ENCODE measurements at regions not wholly inside any gene's neighbourhood (a gene's known extent, or its start where the extent isn't known, plus 50 kb on each side); places are given as distances from the start of the nearest gene placed in this dataset.
"Not testable (repeated sequence)": the region's sequence is repeated elsewhere in the genome, so short reads cannot be mapped to it uniquely, and the experiment has no call there.

DNA sequence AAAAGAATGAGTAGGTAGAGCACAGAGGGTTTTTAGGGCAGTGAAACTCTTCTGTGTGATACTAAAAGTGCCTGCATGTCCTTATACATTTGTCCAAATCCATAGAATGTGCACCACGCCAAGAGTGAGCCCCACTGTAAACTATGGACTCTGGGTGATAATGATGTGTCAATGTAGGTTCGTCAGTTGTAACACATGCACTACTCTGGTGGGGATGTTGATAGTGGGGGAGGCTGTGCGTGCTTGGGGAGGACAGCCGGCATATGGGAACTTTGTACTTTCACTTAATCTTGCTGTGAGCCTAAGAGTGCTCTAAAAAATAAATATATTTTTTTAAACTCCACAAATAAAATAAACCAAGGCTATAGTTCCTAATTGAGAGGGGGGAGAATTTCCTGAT, 319.2 kb downstream of the SHQ1 start:
- DNase-seq = no peak

GRCh38 chr3:72523429-72524151, 324.7 kb downstream of the SHQ1 start:
- DNase-seq = no peak

GRCh38 chr3:72520690-72521308, 327.4 kb downstream of the SHQ1 start:
- DNase-seq = no peak

- DNase-seq = no peak
Observed at GRCh38 chr3:72519946-72520604, 328.2 kb downstream of the SHQ1 start.

DNA sequence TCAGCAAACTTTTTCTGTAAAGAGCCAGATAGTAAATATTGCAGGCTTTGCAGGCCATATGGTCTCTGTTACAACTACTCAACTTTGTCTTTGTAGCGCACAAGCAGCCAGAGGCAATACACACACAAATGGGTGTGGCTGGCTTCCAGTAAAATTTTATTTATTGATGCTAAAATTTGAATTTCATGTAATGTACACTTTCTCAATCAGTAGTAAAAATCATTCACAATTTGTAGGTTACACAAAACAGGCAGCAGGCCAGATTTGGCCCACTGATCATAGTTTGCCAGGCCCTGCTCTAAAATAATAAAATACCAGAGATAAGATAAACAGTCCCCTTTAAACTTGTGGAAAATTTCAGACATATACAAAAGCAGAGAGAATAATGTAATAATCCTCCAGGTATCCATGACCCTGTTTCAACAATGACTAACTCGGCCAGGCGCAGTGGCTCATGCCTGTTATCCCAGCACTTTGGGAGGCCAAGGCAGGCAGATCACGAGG, 330.3 kb downstream of the SHQ1 start:
- no peak for DNase-seq

DNA sequence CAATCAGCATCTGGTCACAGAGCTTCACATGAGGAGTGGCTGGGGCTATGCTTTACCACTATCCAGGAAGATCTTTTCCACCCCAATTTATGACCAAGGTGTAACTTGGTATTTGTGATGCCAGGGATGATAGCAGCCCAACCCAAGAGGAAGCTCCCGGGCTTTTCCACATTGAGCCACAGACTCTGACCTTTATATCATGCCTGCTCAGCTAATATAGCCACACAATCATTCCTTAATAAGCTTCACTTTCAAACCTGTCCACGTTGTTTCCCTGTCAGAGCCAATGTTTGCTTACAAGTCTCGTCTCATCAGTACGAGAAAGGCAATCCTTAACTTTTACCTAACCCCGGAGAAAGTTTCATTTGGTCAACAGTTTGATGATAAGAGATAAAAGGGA, 330.9 kb downstream of the SHQ1 start:
- no peak for DNase-seq

DNA sequence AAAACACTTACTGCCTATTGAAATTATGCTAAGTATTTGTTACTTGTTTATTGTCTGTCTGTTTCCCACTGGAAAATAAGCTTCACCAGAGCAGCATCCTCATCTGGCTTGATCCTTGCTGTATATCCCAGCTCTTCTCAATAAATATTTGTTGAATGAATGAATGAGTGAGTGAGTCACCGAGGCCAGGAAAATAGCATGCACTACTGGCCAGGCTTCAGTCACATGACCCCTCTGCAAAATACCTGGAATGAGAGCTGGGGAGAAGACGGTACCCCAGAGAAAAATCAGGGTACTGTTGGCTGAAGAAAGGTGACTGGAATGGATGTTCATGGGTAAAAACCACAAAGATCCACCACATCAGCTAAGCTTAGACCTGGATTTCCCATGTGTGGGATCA, 331.9 kb downstream of the SHQ1 start:
- DNase-seq = no peak

GRCh38 chr3:72515941-72516340, 332.3 kb downstream of the SHQ1 start:
- no peak for DNase-seq

GRCh38 chr3:72515281-72515680, 333.0 kb downstream of the SHQ1 start:
- no peak for DNase-seq

- no peak for DNase-seq
Observed at GRCh38 chr3:72510247-72510646, 338.0 kb downstream of the SHQ1 start.

- DNase-seq = no peak
Observed at GRCh38 chr3:72505539-72506405, 342.5 kb downstream of the SHQ1 start.

DNA sequence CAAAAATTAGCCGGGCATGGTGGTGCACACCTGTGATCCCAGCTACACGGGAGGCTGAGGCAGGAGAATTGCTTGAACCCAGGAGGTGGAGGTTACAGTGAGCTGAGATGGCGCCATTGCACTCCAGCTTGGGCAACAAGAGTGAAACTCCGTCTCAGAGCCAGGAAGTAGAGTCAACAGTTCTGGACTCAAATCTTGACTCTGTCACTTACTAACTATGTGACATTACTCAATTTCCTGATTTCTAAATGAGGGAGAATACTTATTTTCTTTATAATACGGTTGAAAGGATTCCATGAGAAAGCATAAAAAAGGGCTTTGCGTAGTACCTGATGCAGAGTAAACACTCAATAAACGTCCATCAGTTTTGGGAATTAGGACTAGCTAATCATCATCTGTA, 350.7 kb downstream of the SHQ1 start:
- not testable (repeated sequence) for DNase-seq

DNA sequence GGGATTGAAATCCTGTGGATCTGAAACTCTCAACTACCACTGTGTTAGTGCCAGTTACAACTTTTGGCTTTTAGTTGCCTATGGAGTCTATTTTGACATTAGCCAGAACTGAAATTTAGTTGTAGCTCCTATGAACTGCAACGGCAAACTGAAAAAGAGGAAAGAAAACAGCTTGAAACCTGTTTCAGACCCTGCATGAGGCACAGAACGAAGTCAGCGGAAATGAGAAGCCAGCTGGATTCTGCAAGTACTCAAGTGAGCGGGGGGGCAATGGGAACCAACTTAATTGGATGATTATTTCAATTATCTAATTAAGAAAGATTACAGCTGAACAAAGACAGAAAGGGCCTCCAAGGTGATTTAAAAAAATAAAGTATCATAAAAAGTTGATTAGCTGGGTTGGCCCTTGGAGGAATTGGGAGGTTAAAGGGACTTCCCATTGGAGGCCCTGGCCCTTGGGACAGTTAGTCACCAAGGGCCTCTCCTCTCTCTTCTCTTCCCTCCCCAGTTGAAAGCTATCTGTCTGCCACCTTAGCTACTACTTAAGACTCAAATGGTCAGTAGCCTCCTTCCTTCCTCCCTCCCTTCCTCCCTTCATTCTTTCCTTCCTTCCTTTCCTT, 352.1 kb downstream of the SHQ1 start:
- DNase-seq = no peak

GRCh38 chr3:72494626-72495025, 353.6 kb downstream of the SHQ1 start:
- DNase-seq = no peak

- DNase-seq = no peak
Observed at GRCh38 chr3:72494130-72494529, 354.1 kb downstream of the SHQ1 start.

- no peak for DNase-seq
Observed at GRCh38 chr3:72492240-72492639, 356.0 kb downstream of the SHQ1 start.

DNA sequence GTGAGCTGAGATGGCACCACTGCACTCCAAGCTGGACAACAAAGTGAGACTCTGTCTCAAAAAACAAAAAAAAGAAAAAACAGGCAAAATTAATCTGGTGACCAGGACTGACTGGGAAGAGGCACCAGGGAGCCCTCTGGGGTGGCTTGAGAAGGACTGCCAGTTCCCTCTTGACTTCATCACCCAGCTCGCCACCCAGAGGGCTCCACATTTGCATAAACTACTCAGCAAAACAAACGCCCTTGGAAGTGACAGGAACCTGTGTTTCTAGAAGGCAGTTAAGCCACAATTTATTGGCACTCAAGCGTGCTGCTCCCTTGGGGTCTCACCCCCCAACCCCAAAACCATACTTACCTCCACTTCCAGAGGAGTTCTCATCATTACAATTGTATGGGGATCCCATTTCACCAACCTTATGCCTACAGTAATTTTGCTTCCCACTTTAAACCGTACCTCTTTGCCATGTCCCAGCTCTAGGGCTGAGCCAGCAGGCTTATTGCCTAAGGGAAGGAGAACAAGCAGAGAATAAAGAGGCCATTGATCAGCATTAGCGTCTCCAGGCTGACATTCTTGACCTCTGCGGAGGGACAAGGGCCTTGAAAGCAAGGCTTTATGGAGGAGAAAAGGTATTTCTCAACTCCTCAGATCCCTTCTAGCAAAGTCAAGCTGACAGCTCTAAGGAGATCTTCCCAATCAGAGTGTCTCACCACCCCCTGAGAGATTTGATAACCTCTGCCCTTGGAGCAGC, 357.4 kb downstream of the SHQ1 start:
- DNase-seq = no peak

GRCh38 chr3:72489901-72490300, 358.3 kb downstream of the SHQ1 start:
- DNase-seq = no peak

DNA sequence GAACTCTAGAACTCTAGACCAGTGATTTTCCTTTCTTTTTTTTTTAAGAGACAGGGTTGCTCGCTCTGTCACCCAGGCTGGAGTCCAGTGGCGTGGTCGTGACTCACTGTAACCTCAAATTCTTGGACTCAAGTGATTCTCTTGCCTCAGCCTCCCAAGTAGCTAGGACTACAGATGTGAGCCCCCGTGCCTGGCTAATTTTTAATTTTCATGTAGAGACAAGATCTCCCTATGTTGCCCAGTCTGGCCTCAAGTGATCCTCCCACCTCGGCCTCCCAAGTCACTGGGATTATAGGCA, 359.6 kb downstream of the SHQ1 start:
- DNase-seq = no peak

DNA sequence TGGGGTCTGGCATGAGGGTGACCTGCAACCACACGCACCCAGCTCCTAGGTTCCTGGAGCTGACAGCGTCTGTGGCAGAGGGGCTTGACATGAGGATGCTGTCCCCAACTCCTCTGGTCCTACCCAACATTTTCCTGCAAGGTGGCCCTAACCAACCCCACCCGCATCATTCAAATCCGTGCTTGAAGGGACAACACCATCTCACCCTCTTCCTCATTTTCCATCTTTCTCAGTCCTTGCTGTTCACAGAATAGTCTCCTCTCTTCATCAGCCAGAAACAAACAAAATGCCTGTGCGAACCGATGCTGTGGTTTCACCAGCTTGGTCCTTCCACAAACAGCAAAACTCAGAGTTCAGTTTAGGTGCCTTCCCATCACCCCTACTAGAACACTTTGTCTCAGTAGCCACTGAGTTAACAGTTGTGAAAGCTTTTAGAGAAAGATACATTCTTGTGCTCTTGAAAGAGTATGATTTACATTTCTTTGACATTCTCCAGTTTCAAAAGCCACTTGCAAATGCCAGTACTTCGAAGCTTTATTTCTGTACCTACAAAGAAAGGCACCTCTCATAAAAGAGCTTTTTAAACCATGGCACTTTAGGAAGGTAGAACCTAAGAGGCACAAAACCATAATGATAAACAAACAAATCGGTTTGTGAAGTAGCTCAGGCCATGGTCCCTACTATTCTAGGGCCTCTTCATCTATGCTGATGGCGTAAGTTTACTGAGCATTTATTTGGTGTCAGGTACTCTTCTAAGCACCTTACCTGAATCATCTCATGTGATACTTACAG, 360.1 kb downstream of the SHQ1 start:
- DNase-seq = no peak

GRCh38 chr3:72487078-72487765, 361.0 kb downstream of the SHQ1 start:
- no peak for DNase-seq
